SK-N-MC (cell line): ENCODE measurements at regions not wholly inside any gene's neighbourhood (a gene's known extent, or its start where the extent isn't known, plus 50 kb on each side); places are given as distances from the start of the nearest gene placed in this dataset.

Experiments used
- FOXP2 ChIP-seq: optimal IDR thresholded peaks from 2 replicates; pipeline ENCODE3; 2011; ENCODE audit warnings: mild to moderate bottlenecking, moderate library complexity; ENCODE audit not compliant: insufficient read depth; ENCODE audit errors: extremely low read length, control extremely low read depth
- POLR2AphosphoS5 ChIP-seq: IDR thresholded peaks from 2 replicates; pipeline ENCODE4 v1.6.1; 2012; ENCODE audit warnings: mild to moderate bottlenecking, low read depth, low read length, borderline replicate concordance

DNA sequence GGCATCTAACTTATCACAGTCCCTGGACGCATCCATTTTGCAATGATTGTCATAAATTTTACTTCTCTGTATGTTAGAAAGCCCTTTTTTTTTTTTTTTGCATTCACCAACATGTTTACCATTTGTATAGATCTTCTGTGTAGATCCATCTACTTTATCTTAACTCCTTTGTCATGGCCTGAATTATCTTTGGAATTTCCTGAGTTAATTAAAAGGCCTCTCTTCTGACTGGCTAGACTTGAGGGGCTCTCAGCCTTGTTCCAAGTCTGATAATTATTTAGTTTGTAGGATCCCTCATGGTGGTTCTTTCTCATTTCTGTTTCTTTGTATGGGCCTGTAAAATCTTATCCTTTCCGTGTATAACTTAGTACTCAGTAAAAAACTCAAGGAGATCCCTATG lies 387.0 kb downstream of the C12orf50 start:
- TF ChIP-seq POLR2AphosphoS5 (no peak), FOXP2 (no peak)
